ENCODE measurements at regions not wholly inside any gene's neighbourhood (a gene's known extent, or its start where the extent isn't known, plus 50 kb on each side); places are given as distances from the start of the nearest gene placed in this dataset.

DNA sequence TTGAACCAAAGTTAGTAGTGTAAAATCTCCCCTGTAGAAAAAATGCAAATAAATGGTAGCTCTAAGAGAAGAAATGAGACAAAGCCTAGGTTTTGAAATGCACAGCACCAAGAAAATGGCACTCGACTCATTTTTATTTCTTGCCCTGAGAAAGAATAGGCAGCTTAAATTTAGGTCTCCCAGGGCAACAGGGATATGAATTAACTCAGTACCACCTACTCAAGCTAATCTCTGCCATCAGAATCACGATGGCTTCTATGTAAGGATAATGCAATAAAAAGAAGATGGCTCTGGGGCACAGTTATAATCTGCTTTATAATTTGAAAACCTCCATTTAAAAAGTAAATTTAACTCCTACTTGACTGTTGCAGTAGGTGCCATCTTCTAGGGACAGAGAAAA, 1784.3 kb downstream of the LRRC4C start:
- H3K4me3 Mint-ChIP-seq = no peak overlapping the region
- peaks cover 6% of the 10 kb centered on the region for H3K4me1 Mint-ChIP-seq
- no peak for DNase-seq
- TF ChIP-seq, protein P1, sequence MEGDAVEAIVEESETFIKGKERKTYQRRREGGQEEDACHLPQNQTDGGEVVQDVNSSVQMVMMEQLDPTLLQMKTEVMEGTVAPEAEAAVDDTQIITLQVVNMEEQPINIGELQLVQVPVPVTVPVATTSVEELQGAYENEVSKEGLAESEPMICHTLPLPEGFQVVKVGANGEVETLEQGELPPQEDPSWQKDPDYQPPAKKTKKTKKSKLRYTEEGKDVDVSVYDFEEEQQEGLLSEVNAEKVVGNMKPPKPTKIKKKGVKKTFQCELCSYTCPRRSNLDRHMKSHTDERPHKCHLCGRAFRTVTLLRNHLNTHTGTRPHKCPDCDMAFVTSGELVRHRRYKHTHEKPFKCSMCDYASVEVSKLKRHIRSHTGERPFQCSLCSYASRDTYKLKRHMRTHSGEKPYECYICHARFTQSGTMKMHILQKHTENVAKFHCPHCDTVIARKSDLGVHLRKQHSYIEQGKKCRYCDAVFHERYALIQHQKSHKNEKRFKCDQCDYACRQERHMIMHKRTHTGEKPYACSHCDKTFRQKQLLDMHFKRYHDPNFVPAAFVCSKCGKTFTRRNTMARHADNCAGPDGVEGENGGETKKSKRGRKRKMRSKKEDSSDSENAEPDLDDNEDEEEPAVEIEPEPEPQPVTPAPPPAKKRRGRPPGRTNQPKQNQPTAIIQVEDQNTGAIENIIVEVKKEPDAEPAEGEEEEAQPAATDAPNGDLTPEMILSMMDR (IDR thresholded peaks at IDR 0.05) = no peak
- H3K27me3 Mint-ChIP-seq (ENCODE audit: low read depth, poor library complexity) = peaks cover 2% of the 10 kb centered on the region
- H3K36me3 Mint-ChIP-seq (ENCODE audit: low read depth) = peaks cover 3% of the 10 kb centered on the region
- peaks cover 4% of the 10 kb centered on the region for H3K9me3 Mint-ChIP-seq
- no peak overlapping the region for H3K27ac Mint-ChIP-seq

DNA sequence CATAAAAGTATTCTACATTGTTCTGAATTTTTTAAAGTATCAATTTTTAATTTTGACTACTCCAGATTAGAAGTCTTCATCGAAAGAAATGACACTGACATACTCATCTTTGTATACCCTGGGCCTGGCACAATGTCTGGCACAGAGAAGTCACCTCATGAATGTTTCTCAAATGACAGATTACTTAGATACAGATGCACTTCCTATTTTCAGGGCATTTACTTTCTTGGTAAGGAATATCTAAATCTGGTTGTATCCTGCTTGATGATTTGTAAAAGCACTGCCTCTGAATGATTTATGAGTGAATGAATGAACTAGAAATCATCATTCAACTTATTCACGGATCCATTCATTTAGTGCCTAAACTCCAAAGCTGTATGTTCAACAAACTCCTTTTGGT, 1784.7 kb downstream of the LRRC4C start:
- Mint-ChIP-seq H3K9me3 (peaks cover under 1% of the 10 kb centered on the region), H3K27me3 (ENCODE audit: low read depth, poor library complexity) (peaks cover under 1% of the 10 kb centered on the region), H3K4me3 (no peak overlapping the region), H3K27ac (no peak overlapping the region), H3K36me3 (ENCODE audit: low read depth) (no peaks in the 10 kb centered on the region), H3K4me1 (peaks cover 6% of the 10 kb centered on the region)
- TF ChIP-seq, protein P1 (IDR thresholded peaks at IDR 0.05) = no peak
- no peak for DNase-seq

DNA sequence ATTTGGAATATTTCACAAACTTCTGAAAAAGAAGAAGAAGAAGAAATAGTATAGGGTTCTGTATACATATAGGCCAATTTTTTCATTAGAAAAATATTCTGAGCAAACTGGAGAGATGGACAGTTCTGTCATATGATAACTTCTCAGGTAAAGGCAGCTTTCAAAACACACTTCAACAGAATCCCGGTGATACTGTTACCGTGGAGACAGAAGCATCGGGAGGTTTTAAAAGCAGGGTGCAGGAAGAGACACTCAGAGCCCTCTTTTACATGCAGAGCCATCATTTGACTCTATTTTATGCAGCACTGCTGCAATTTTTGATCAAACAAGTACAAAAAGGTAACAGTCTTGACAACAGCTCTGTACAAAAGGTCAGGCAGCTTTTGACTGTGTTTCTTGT, 1785.4 kb downstream of the LRRC4C start:
- no peak overlapping the region for H3K4me3 Mint-ChIP-seq
- no peaks in the 10 kb centered on the region for H3K27me3 Mint-ChIP-seq (ENCODE audit: low read depth, poor library complexity)
- H3K9me3 Mint-ChIP-seq = no peaks in the 10 kb centered on the region
- no peaks in the 10 kb centered on the region for H3K36me3 Mint-ChIP-seq (ENCODE audit: low read depth)
- TF ChIP-seq, protein P1 (IDR thresholded peaks at IDR 0.05) = no peak
- no peak for DNase-seq
- peaks cover 6% of the 10 kb centered on the region for H3K4me1 Mint-ChIP-seq
- no peak overlapping the region for H3K27ac Mint-ChIP-seq

DNA sequence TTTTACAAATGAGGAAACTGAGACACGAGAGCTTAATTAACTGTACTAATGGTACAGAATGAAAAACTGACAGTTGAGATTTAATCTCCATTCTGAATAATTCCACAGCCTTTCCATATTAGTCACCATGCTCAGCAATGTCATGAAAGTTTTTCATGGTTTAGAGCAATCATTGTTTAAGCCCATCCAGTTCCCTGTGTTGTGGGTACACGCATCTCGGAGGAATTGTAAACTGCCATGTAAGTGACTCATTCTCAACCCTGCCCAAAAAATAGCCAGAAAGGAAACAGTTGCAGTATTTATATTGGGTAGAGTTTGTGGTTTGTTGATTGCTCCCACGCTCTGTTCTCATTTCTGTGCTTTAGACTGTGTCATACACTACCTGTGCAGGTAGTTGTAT, 1790.8 kb downstream of the LRRC4C start:
- no peak for DNase-seq
- Mint-ChIP-seq H3K4me1 (no peaks in the 10 kb centered on the region), H3K9me3 (peaks cover 11% of the 10 kb centered on the region), H3K27me3 (ENCODE audit: low read depth, poor library complexity) (no peaks in the 10 kb centered on the region), H3K36me3 (ENCODE audit: low read depth) (peaks cover 8% of the 10 kb centered on the region), H3K4me3 (no peak overlapping the region), H3K27ac (no peak overlapping the region)
- TF ChIP-seq, protein P1 (IDR thresholded peaks at IDR 0.05) = no peak

DNA sequence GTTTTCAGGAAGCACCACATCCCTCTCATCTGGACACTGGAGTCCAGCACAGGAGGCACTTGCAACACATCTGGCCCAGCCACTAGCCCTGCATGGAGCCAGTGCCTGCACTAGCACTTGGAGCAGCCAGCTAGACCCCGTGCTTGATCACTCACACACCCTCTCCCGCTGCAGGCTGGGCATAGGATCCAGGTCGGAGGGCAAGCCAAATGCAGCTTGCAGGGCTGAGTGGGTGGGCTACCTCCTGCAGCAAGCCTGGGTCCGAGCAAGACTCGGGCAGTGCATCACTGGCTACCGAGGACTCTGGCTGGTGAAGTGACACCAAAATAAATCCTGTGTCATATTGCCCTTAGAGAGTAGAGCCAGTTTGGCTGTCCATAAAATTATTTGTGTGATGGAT, 1795.4 kb downstream of the LRRC4C start:
- Mint-ChIP-seq H3K4me1 (no peaks in the 10 kb centered on the region), H3K27me3 (ENCODE audit: low read depth, poor library complexity) (no peaks in the 10 kb centered on the region), H3K36me3 (ENCODE audit: low read depth) (peaks cover 8% of the 10 kb centered on the region), H3K9me3 (peaks cover 17% of the 10 kb centered on the region), H3K4me3 (no peak overlapping the region), H3K27ac (no peak overlapping the region)
- no peak for DNase-seq
- TF ChIP-seq, protein P1 (IDR thresholded peaks at IDR 0.05) = no peak

DNA sequence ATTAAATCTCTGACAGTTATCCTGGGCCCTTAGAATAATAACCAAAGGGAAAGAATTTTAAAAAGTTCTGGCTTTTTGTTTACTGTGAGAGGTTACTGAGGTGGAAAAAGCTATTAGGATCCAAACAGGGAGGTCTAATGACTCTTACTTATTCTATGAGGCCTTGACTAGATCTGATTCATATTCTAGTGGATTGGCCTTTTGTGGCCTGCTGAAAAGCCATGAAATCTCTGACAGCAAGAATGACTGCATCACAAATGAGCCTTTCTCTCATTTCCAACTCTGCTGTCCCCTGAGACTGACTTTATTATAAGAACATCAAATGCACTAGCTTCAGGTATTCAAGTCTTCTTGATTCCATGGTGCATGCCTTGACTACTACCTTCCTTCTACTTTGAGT, 1797.6 kb downstream of the LRRC4C start:
- DNase-seq = no peak
- Mint-ChIP-seq H3K27me3 (ENCODE audit: low read depth, poor library complexity) (no peaks in the 10 kb centered on the region), H3K36me3 (ENCODE audit: low read depth) (peaks cover 8% of the 10 kb centered on the region), H3K4me1 (no peaks in the 10 kb centered on the region), H3K9me3 (peaks cover 17% of the 10 kb centered on the region), H3K27ac (no peak overlapping the region), H3K4me3 (no peak overlapping the region)
- TF ChIP-seq, protein P1 (IDR thresholded peaks at IDR 0.05) = no peak

Data from nephron progenitor cell (in vitro differentiated cells).